Activated CD4-positive, alpha-beta T cell treated with anti-CD3 and anti-CD28 coated beads, Interleukin-2, amount 50 U/mL, for 16 hours (primary cell): ENCODE measurements at regions not wholly inside any gene's neighbourhood (a gene's known extent, or its start where the extent isn't known, plus 50 kb on each side); places are given as distances from the start of the nearest gene placed in this dataset.

Experiments used
- DNase-seq: peaks from one replicate; pipeline ENCODE4 v3.0.0-alpha.2; 2020

DNA sequence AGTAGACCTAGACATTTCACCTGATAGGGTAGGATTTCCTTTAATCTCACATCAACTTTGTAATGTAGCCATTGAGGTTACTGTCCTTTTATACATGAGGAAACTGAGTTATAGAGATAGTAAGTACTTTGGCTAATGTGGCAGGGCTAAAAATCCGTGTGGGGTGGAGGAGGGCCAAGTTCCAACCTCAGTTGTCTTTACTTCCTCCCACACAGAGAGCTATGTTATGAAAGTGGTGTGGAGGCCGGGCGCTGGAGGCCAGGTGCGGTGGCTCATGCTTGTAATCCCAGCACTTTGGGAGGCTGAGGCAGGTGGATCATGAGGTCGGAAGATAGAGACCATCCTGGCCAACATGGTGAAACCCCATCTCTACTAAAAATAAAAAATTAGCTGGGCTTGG lies 173.3 kb downstream of the PALM2AKAP2 start:
- DNase-seq, result no peak

- DNase-seq, result no peak
These were observed 174.0 kb downstream of the PALM2AKAP2 start for GRCh38 chr9:109953813-109954497.

DNA sequence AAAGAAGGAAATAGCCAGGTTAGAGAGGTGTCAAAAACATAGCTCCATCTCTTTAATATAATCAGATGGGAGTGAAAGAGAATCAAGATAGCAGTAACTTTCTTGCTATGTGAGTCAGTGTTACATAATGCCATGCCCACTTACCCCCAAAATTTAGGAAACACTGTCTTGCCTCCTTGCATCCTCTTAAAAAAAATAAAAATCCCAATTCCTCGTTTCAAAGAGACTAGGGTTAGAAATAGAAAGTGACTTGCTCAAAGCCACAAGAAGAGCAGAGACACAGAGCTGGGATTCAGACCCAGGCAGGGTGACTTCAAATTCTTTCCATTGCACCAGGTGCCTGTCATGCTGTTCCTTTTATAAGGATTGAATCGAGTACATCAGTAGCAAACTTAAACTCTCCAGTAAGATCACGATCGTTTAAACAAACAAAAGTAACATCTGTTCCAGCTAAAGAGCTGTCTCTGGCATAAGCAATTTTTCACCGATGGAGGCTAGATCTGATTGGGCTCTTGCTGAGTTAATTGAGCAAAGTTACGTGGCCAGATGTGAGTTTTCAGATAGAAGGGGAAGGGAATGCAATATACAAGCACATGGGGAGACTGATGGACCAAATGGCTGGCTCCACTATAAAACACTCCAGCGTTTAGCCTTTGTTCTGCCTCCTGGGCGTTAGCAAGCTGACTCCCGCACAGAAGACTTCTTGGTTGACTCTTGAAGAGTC lies 176.9 kb downstream of the PALM2AKAP2 start:
- no peak for DNase-seq

DNA sequence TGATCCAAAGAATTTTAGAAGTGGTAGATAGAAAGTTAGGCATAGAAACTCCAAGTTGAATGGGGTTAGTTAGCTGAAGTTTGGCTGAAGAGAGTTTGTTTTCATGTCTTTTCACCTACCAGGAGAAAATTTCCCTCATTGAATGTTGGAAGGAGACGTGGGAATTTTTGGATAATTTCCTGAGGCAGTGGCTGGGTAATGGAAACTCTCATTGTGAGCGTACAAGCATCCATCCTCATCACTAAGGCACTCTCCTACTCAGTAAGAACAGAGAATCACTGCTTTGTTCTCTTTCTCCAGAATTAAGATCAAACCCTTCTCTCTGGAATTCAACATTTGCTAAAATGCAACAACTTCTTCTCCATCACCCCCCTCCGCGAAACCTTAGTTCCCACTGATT lies 179.7 kb downstream of the PALM2AKAP2 start:
- no peak for DNase-seq

DNA sequence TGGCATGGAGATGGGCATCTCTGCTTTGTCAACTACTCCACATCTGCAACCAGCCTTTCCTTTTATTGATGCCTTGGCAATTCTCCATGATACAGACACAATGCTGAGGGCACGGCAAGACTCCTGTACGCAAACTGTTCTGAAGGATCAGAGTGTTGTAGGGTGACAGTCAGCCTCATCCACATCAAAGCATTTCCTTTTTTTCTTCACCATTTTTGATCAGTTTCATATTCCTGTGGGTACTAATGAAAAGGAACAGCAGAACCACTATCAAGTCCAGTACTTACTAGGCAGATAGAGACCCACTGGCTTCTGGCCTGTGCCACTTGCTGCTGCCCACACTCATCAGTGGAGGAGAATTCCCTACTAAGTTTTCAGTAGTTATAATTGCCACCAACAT lies 181.6 kb downstream of the PALM2AKAP2 start:
- DNase-seq, result no peak

DNA sequence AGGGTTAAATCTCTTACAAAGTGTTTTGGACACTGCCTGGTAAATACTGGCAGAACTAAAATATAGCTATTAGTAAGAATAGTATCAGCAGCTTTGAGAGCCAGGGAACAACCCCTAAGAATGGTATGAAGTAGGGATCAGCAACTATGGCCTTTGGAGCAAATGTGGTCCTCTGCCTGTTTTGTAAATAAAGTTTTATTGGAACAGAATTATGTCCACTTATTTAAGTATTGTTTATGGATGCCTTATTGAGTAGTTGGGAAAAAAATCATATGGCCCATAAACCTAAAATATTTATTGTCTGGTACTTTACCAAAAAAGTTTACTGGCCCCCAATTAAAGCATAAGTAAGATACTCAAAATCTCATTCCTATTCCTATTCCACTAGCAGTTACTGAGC lies 182.2 kb downstream of the PALM2AKAP2 start:
- no peak for DNase-seq

DNA sequence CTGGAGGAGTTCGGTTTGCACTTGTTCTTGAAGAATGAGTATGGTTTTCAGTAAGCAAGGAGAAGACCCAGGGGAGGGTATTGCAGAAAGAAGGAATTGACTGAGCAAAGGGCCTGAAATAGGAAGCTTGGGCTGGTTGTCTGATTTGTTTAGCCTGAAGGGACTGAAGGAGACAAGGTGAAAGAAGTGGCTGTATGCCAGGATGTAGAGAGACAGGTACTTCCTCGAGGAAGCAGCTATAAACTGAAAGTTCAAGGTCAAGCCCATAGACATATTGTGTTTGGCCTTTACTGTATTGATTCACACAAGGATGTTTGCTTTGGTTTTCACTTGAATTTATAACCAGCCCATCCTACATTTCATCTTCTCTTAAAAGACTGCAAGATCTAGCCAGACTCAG lies 183.1 kb downstream of the PALM2AKAP2 start:
- no peak for DNase-seq

GRCh38 chr9:109966643-109967368 lies 186.8 kb downstream of the PALM2AKAP2 start:
- no peak for DNase-seq

DNA sequence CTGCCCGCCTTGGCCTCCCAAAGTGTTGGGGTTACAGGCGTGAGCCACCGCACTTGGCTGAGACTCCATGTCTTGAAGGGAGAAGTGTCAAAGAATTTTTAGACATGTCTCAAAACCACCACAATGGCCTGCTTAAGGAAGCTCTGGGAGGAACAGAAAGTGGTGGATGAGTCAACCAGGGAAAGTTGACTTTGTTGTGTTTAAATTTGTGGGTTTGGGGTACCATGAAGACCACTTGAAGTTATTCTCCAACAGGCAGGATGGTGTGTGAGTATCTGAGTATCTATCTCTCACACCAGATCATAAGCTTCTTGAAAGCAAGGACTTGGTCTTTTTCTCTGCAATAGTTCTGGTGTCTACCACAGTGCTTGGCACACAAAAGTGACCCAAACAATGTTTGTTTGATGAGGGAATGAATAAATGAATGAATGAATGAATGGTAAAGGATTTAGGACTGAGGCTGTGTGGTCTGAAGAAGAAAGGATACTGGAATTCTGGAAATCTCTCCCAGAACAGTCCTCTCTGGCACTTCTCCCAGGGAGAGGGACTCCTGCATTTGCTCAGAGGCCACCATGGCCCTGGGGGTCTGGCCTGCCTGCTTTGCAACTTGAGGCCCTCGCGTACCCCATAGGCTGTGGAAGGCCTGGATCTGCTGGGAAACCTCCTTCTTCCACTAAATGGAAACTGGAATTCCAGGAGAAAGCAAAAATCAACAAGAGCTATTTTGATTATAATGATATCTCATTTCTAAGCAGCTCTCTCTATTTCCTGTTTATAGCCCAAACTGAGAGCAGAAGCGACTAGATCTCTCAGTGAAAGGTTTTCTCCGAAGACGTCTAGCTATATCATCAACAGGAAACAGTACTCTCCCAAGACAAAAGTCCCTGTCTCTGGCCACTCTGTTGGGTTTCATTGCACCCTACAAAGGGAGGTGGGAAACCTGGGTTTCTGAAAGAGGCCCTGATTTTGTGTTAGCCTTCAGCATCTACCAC lies 187.9 kb downstream of the PALM2AKAP2 start:
- peak; percentile 79 for DNase-seq

DNA sequence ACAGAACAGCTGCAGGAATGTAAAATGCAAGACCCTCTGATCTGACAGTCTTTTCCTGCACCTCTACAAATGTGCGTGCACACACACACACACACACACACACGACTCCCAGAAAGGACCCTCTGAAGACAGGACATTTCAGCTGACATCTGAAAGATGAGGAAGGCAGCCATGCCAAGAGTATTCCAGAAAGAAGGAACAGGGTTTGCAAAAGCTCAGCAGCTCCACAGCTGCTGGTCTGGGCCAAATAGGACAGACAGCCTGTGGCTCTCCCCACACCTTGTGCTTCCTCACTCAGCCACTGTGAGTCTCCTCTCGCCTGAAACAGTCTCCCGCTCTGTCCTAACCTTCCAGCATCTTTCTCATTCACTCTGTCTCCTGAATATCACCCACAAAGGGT lies 189.0 kb downstream of the PALM2AKAP2 start:
- DNase-seq, result no peak

DNA sequence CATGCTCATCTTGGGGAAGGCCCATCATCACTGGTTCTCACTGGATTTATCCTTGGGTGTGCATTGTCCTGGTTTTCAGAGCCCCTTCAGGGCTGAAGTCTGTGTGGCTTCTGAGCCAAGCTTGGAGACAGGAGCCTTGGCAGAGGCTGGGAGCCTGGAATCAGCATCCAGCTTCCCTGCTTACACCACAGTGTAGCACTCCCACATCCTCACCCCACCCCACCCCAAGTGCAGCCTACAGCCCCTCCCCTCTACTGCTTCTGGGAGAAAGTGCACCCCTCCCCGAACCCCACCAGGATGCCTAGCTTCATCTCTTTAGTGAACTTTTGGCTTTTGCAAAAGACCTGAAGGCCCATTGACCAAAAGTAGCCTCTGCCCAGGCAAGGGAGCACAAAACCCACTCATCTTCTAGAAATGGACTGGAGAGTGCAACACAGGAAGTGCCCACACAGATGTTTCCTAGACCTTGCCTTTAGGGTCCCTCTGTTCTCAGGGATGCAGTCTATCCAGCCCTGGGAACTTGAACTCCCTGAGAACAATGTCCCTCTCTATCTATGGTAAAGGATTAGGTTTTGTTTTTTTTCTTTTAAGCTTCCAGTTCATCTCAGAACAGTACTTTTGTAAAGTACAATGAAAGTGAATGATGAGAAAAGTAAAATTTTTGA lies 189.7 kb downstream of the PALM2AKAP2 start:
- DNase-seq, result no peak

- DNase-seq, result no peak
These were observed 191.2 kb downstream of the PALM2AKAP2 start for GRCh38 chr9:109971226-109971625.

- peak; percentile 44 for DNase-seq
These were observed 192.3 kb downstream of the PALM2AKAP2 start for GRCh38 chr9:109972026-109972882.

- no peak for DNase-seq
These were observed 193.3 kb downstream of the PALM2AKAP2 start for GRCh38 chr9:109973336-109973735.

GRCh38 chr9:109974143-109974917 lies 194.3 kb downstream of the PALM2AKAP2 start:
- peak; percentile 94 for DNase-seq

- no peak for DNase-seq
These were observed 194.9 kb downstream of the PALM2AKAP2 start for GRCh38 chr9:109974918-109975276.

GRCh38 chr9:109975574-109976295 lies 195.7 kb downstream of the PALM2AKAP2 start:
- no peak for DNase-seq

- no peak for DNase-seq
These were observed 196.3 kb downstream of the PALM2AKAP2 start for GRCh38 chr9:109976303-109976702.

- DNase-seq, result peak; percentile 41
These were observed 197.5 kb downstream of the PALM2AKAP2 start for GRCh38 chr9:109977521-109977920.

GRCh38 chr9:109981091-109981490 lies 201.1 kb downstream of the PALM2AKAP2 start:
- DNase-seq, result no peak
